ENCODE measurements at regions not wholly inside any gene's neighbourhood (a gene's known extent, or its start where the extent isn't known, plus 50 kb on each side); places are given as distances from the start of the nearest gene placed in this dataset.

GRCh38 chr9:81193362-81194339 is 495.7 kb downstream of the TLE1 start:
- DNase-seq (ENCODE audit: low read depth in 2 of 2) = no peak

- DNase-seq (ENCODE audit: low read depth in 2 of 2) = no peak
These were observed 498.1 kb downstream of the TLE1 start for GRCh38 chr9:81191222-81191621.

GRCh38 chr9:81190659-81191058 is 498.7 kb downstream of the TLE1 start:
- no peak for DNase-seq (ENCODE audit: low read depth in 2 of 2)

GRCh38 chr9:81183761-81184160 is 505.6 kb downstream of the TLE1 start:
- DNase-seq (ENCODE audit: low read depth in 2 of 2) = peak; percentile 25 to 34

GRCh38 chr9:81182431-81182830 is 506.9 kb downstream of the TLE1 start:
- peak; percentile 1 to 4 for DNase-seq (ENCODE audit: low read depth in 2 of 2)

GRCh38 chr9:81174023-81174422 is 515.3 kb downstream of the TLE1 start:
- no peak for DNase-seq (ENCODE audit: low read depth in 2 of 2)

GRCh38 chr9:81171689-81172088 is 517.7 kb downstream of the TLE1 start:
- DNase-seq (ENCODE audit: low read depth in 2 of 2) = no peak

GRCh38 chr9:81162361-81162760 is 527.0 kb downstream of the TLE1 start:
- DNase-seq (ENCODE audit: low read depth in 2 of 2) = no peak

- DNase-seq (ENCODE audit: low read depth in 2 of 2) = no peak
These were observed 533.0 kb downstream of the TLE1 start for GRCh38 chr9:81156381-81156780.

- DNase-seq (ENCODE audit: low read depth in 2 of 2) = no peak
These were observed 539.2 kb downstream of the TLE1 start for GRCh38 chr9:81150016-81150625.

GRCh38 chr9:81146684-81147337 is 542.5 kb downstream of the TLE1 start:
- peak in 1 of 2 experiments; percentile 3 for DNase-seq (ENCODE audit: low read depth in 2 of 2)

GRCh38 chr9:81146241-81146640 is 543.1 kb downstream of the TLE1 start:
- DNase-seq (ENCODE audit: low read depth in 2 of 2) = no peak

- DNase-seq (ENCODE audit: low read depth in 2 of 2) = no peak
These were observed 543.9 kb downstream of the TLE1 start for GRCh38 chr9:81145331-81145963.

GRCh38 chr9:81141961-81142360 is 547.4 kb downstream of the TLE1 start:
- no peak for DNase-seq (ENCODE audit: low read depth in 2 of 2)

GRCh38 chr9:81137976-81138568 is 551.3 kb downstream of the TLE1 start:
- DNase-seq (ENCODE audit: low read depth in 2 of 2) = no peak

- DNase-seq (ENCODE audit: low read depth in 2 of 2) = no peak
These were observed 556.6 kb downstream of the TLE1 start for GRCh38 chr9:81132796-81133195.

GRCh38 chr9:81132318-81132717 is 557.0 kb downstream of the TLE1 start:
- peak in 1 of 2 experiments; percentile 2 for DNase-seq (ENCODE audit: low read depth in 2 of 2)

- no peak for DNase-seq (ENCODE audit: low read depth in 2 of 2)
These were observed 560.6 kb downstream of the TLE1 start for GRCh38 chr9:81128701-81129100.

- DNase-seq (ENCODE audit: low read depth in 2 of 2) = peak in 1 of 2 experiments; percentile 13
These were observed 563.8 kb downstream of the TLE1 start for GRCh38 chr9:81125446-81126092.

GRCh38 chr9:81123526-81123925 is 565.8 kb downstream of the TLE1 start:
- no peak for DNase-seq (ENCODE audit: low read depth in 2 of 2)

- no peak for DNase-seq (ENCODE audit: low read depth in 2 of 2)
These were observed 566.6 kb downstream of the TLE1 start for GRCh38 chr9:81122749-81123148.
